H1 (cell line): ENCODE measurements at regions not wholly inside any gene's neighbourhood (a gene's known extent, or its start where the extent isn't known, plus 50 kb on each side); places are given as distances from the start of the nearest gene placed in this dataset.

Experiments
- ASH2L ChIP-seq: fragments of 200-600, 300-600 bp; sonication (generic); IDR thresholded peaks from one replicate; pipeline ENCODE4 v1.7.1; 2017; ENCODE audit warnings: low read length
- EZH2 ChIP-seq: fragments of 200-600 bp; sonication (generic); IDR thresholded peaks from 2 replicates; pipeline ENCODE4 v1.7.1; 2012; ENCODE audit warnings: low read depth, mild to moderate bottlenecking, moderate library complexity, low read length, inconsistent platforms; ENCODE audit not compliant: severe bottlenecking
- GTF2F1 ChIP-seq: IDR thresholded peaks from 2 replicates; pipeline ENCODE4 v1.6.1; 2012; ENCODE audit warnings: low read depth, low read length, improper control_type of control experiment, borderline replicate concordance
- KDM4A ChIP-seq: IDR thresholded peaks from one replicate; pipeline ENCODE4 v1.7.1; 2012; ENCODE audit warnings: low read depth, mild to moderate bottlenecking, moderate library complexity, low read length, inconsistent platforms; ENCODE audit not compliant: severe bottlenecking
- PHF8 ChIP-seq: fragments of 200-600 bp; sonication (generic); conservative IDR thresholded peaks from 2 replicates; pipeline ENCODE4 v1.7.1; 2012; ENCODE audit warnings: low read depth, mild to moderate bottlenecking, inconsistent platforms, low read length, moderate library complexity
- POLR2AphosphoS5 ChIP-seq: IDR thresholded peaks from 2 replicates; pipeline ENCODE4 v1.6.1; 2011; ENCODE audit warnings: low read depth, low read length
- SP2 ChIP-seq: IDR thresholded peaks from 2 replicates; pipeline ENCODE4 v1.6.1; 2012; ENCODE audit warnings: mild to moderate bottlenecking, low read length, inconsistent platforms
- TEAD4 ChIP-seq: IDR thresholded peaks from 2 replicates; pipeline ENCODE4 v1.6.1; 2012; ENCODE audit warnings: low read depth, low read length, inconsistent platforms, mixed read lengths
- TF ChIP-seq, protein P1 (sequence below): fragments of 300-600 bp; sonication (generic); IDR thresholded peaks from 2 replicates; pipeline ENCODE4 v1.7.1; 2012; ENCODE audit warnings: low read length, moderate library complexity, mild to moderate bottlenecking, inconsistent platforms; ENCODE audit not compliant: insufficient replicate concordance

GRCh38 chr2:41895334-41895664 is 152.5 kb upstream of the PKDCC start (continued):
- TF ChIP-seq, protein P1, sequence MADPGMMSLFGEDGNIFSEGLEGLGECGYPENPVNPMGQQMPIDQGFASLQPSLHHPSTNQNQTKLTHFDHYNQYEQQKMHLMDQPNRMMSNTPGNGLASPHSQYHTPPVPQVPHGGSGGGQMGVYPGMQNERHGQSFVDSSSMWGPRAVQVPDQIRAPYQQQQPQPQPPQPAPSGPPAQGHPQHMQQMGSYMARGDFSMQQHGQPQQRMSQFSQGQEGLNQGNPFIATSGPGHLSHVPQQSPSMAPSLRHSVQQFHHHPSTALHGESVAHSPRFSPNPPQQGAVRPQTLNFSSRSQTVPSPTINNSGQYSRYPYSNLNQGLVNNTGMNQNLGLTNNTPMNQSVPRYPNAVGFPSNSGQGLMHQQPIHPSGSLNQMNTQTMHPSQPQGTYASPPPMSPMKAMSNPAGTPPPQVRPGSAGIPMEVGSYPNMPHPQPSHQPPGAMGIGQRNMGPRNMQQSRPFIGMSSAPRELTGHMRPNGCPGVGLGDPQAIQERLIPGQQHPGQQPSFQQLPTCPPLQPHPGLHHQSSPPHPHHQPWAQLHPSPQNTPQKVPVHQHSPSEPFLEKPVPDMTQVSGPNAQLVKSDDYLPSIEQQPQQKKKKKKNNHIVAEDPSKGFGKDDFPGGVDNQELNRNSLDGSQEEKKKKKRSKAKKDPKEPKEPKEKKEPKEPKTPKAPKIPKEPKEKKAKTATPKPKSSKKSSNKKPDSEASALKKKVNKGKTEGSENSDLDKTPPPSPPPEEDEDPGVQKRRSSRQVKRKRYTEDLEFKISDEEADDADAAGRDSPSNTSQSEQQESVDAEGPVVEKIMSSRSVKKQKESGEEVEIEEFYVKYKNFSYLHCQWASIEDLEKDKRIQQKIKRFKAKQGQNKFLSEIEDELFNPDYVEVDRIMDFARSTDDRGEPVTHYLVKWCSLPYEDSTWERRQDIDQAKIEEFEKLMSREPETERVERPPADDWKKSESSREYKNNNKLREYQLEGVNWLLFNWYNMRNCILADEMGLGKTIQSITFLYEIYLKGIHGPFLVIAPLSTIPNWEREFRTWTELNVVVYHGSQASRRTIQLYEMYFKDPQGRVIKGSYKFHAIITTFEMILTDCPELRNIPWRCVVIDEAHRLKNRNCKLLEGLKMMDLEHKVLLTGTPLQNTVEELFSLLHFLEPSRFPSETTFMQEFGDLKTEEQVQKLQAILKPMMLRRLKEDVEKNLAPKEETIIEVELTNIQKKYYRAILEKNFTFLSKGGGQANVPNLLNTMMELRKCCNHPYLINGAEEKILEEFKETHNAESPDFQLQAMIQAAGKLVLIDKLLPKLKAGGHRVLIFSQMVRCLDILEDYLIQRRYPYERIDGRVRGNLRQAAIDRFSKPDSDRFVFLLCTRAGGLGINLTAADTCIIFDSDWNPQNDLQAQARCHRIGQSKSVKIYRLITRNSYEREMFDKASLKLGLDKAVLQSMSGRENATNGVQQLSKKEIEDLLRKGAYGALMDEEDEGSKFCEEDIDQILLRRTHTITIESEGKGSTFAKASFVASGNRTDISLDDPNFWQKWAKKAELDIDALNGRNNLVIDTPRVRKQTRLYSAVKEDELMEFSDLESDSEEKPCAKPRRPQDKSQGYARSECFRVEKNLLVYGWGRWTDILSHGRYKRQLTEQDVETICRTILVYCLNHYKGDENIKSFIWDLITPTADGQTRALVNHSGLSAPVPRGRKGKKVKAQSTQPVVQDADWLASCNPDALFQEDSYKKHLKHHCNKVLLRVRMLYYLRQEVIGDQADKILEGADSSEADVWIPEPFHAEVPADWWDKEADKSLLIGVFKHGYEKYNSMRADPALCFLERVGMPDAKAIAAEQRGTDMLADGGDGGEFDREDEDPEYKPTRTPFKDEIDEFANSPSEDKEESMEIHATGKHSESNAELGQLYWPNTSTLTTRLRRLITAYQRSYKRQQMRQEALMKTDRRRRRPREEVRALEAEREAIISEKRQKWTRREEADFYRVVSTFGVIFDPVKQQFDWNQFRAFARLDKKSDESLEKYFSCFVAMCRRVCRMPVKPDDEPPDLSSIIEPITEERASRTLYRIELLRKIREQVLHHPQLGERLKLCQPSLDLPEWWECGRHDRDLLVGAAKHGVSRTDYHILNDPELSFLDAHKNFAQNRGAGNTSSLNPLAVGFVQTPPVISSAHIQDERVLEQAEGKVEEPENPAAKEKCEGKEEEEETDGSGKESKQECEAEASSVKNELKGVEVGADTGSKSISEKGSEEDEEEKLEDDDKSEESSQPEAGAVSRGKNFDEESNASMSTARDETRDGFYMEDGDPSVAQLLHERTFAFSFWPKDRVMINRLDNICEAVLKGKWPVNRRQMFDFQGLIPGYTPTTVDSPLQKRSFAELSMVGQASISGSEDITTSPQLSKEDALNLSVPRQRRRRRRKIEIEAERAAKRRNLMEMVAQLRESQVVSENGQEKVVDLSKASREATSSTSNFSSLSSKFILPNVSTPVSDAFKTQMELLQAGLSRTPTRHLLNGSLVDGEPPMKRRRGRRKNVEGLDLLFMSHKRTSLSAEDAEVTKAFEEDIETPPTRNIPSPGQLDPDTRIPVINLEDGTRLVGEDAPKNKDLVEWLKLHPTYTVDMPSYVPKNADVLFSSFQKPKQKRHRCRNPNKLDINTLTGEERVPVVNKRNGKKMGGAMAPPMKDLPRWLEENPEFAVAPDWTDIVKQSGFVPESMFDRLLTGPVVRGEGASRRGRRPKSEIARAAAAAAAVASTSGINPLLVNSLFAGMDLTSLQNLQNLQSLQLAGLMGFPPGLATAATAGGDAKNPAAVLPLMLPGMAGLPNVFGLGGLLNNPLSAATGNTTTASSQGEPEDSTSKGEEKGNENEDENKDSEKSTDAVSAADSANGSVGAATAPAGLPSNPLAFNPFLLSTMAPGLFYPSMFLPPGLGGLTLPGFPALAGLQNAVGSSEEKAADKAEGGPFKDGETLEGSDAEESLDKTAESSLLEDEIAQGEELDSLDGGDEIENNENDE = no peak
- TF ChIP-seq GTF2F1 (no peak), SP2 (no peak), PHF8 (no peak), ASH2L (no peak), POLR2AphosphoS5 (no peak), EZH2 (no peak), TEAD4 (no peak), KDM4A (no peak)
